ENCODE measurements at regions not wholly inside any gene's neighbourhood (a gene's known extent, or its start where the extent isn't known, plus 50 kb on each side); places are given as distances from the start of the nearest gene placed in this dataset.

DNA sequence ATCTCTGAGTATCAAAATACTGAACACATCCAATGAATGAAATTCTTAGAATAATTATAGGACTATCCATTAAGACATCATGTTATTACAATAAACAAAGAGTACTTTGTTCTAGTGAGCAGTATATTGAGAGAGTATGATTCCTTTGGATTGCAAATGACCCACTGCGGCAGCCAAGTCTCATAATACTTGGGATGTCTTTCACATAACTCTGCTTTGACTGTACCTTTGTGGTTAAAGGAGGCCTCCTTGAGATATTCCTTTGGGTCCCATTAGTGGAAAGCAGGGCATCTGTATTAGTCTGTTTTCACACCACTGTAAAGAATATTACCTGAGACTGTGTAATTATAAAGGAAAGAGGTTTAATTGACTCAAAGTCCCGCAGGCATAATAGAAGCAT is 593.8 kb downstream of the TRHDE start:
- DNase-seq (ENCODE audit: low spot score in 2 of 2, unreplicated experiment in 2 of 2) = no peak
- H3K27me3 Mint-ChIP-seq (ENCODE audit: low read depth) = no peaks in the 10 kb centered on the region
- no peak overlapping the region for H3K4me3 Mint-ChIP-seq

GRCh38 chr12:72869024-72869423 is 596.9 kb downstream of the TRHDE start:
- Mint-ChIP-seq H3K4me3 (no peak overlapping the region), H3K4me1 (peaks cover 10% of the 10 kb centered on the region), H3K27ac (no peak overlapping the region), H3K36me3 (no peaks in the 10 kb centered on the region), H3K9me3 (peaks cover 1% of the 10 kb centered on the region), H3K27me3 (ENCODE audit: low read depth) (no peaks in the 10 kb centered on the region)
- no peak for TF ChIP-seq CTCF (IDR thresholded peaks at IDR 0.05; ENCODE audit: unreplicated experiment)
- DNase-seq (ENCODE audit: low spot score in 2 of 2, unreplicated experiment in 2 of 2) = no peak

More for the DNA sequence above, 593.8 kb downstream of the TRHDE start:
- H3K9me3 Mint-ChIP-seq = no peaks in the 10 kb centered on the region
- no peak for TF ChIP-seq CTCF (IDR thresholded peaks at IDR 0.05; ENCODE audit: unreplicated experiment)
- no peak overlapping the region for H3K27ac Mint-ChIP-seq
- H3K36me3 Mint-ChIP-seq = no peaks in the 10 kb centered on the region
- peaks cover 7% of the 10 kb centered on the region for H3K4me1 Mint-ChIP-seq

DNA sequence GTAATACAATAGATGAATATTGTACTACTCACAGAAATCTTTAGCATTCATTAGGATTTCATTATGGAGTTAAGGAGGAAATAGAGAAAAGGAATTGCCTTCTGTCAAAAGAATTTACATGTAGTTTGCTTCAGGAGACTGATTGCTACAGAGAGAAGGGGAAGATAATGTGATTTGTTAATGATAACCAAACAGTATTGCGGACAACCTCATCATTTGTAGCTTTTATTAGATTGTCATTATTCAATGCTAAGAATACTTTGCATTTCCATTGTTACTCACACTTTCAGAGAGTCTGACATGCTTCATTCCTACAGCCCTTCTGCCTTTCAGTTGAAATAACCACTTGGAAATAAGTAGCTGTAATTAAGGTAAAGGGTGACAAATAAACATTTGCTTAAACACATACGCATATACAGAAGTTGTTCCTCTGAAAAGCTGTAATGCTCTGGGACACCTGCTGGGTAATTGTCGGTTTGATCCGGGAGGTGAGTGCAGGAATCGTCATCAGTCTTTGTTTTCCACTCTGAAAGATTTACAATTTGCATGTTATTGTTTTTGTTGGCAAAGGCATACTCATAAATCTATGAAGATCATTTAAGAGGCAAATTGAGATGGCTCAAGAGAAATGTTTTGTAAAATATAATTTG is 600.2 kb downstream of the TRHDE start:
- DNase-seq (ENCODE audit: low spot score in 2 of 2, unreplicated experiment in 2 of 2) = no peak
- H3K4me1 Mint-ChIP-seq = peaks cover 10% of the 10 kb centered on the region
- no peaks in the 10 kb centered on the region for H3K36me3 Mint-ChIP-seq
- peaks cover 25% of the 10 kb centered on the region for H3K9me3 Mint-ChIP-seq
- no peaks in the 10 kb centered on the region for H3K27me3 Mint-ChIP-seq (ENCODE audit: low read depth)
- no peak overlapping the region for H3K4me3 Mint-ChIP-seq
- no peak overlapping the region for H3K27ac Mint-ChIP-seq
- no peak for TF ChIP-seq CTCF (IDR thresholded peaks at IDR 0.05; ENCODE audit: unreplicated experiment)

- no peak for TF ChIP-seq CTCF (IDR thresholded peaks at IDR 0.05; ENCODE audit: unreplicated experiment)
- H3K9me3 Mint-ChIP-seq = peaks cover 30% of the 10 kb centered on the region
- no peak overlapping the region for H3K4me3 Mint-ChIP-seq
- peaks cover 10% of the 10 kb centered on the region for H3K4me1 Mint-ChIP-seq
- no peak overlapping the region for H3K27ac Mint-ChIP-seq
- DNase-seq (ENCODE audit: low spot score in 2 of 2, unreplicated experiment in 2 of 2) = no peak
- no peaks in the 10 kb centered on the region for H3K36me3 Mint-ChIP-seq
- no peaks in the 10 kb centered on the region for H3K27me3 Mint-ChIP-seq (ENCODE audit: low read depth)
Observed at GRCh38 chr12:72872996-72873395, 600.8 kb downstream of the TRHDE start.

DNA sequence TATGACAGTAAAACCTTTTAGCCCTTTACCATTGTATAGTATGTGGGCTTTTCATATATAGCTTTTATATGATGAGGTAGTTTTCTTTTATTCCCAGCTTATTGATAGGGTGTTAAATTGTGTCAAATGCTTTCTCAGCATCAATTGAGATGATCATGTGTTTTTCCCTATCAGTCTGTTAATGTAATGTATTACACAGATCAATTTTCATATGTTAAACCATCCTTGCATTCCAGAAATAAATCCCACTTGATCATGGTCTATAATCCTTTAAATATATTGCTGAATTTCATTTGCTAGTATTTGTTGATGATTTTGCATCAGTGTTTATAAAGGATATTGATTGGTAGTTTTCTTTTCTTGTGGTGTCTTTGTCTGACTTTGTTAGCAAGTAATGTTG is 603.9 kb downstream of the TRHDE start:
- DNase-seq (ENCODE audit: low spot score in 2 of 2, unreplicated experiment in 2 of 2) = no peak
- Mint-ChIP-seq H3K36me3 (no peaks in the 10 kb centered on the region), H3K27ac (no peak overlapping the region), H3K9me3 (peaks cover 36% of the 10 kb centered on the region), H3K4me3 (no peak overlapping the region), H3K4me1 (peaks cover 3% of the 10 kb centered on the region), H3K27me3 (ENCODE audit: low read depth) (no peaks in the 10 kb centered on the region)
- no peak for TF ChIP-seq CTCF (IDR thresholded peaks at IDR 0.05; ENCODE audit: unreplicated experiment)

- TF ChIP-seq CTCF (IDR thresholded peaks at IDR 0.05; ENCODE audit: unreplicated experiment) = no peak
- Mint-ChIP-seq H3K4me3 (no peak overlapping the region), H3K27ac (no peak overlapping the region), H3K36me3 (no peaks in the 10 kb centered on the region), H3K9me3 (no peaks in the 10 kb centered on the region), H3K4me1 (no peaks in the 10 kb centered on the region), H3K27me3 (ENCODE audit: low read depth) (no peaks in the 10 kb centered on the region)
- no peak for DNase-seq (ENCODE audit: low spot score in 2 of 2, unreplicated experiment in 2 of 2)
Observed at GRCh38 chr12:72888693-72889092, 616.5 kb downstream of the TRHDE start.

All from mesothelial cell of epicardium (in vitro differentiated cells).